ENCODE measurements at regions not wholly inside any gene's neighbourhood (a gene's known extent, or its start where the extent isn't known, plus 50 kb on each side); places are given as distances from the start of the nearest gene placed in this dataset.

DNA sequence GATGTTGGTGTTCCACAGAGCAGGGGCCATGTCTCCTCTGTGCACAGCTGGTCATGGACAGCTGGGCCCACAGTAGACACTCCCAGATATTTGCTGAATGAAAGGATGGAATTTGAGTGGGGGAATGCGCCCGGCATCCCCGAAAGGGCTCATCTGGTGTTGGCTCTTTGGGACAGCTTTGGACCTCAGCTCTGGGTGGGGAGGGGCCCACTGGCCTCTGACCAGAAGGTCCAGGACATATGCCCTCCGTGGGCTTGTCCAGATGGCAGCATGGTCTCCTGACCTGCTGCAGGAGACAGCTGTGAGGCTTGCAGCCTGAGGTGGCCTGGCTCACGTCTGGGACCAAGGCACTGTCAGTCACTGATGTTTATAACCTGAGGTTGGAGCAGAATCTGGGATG lies 160.4 kb upstream of the AJAP1 start:
- TF ChIP-seq SMC3 (IDR thresholded peaks at IDR 0.05; ENCODE audit: low read depth, low read length) (no peak), POLR2A (IDR thresholded peaks at IDR 0.05; ENCODE audit: low read depth, low read length) (no peak), MAFK (IDR thresholded peaks at IDR 0.05; ENCODE audit: low read depth, low read length) (no peak), BHLHE40 (IDR thresholded peaks at IDR 0.05; ENCODE audit: low read depth, low read length) (no peak), CHD1 (IDR thresholded peaks at IDR 0.05; ENCODE audit: low read depth, low read length) (no peak), CEBPB (IDR thresholded peaks at IDR 0.05; ENCODE audit: low read depth, low read length) (no peak), FOS (IDR thresholded peaks at IDR 0.05; ENCODE audit: low read depth, low read length) (no peak), RAD21 (IDR thresholded peaks at IDR 0.05; ENCODE audit: low read length) (no peak), RFX5 (IDR thresholded peaks at IDR 0.05; ENCODE audit: low read depth, low read length) (no peak)
- TF ChIP-seq, protein P1, sequence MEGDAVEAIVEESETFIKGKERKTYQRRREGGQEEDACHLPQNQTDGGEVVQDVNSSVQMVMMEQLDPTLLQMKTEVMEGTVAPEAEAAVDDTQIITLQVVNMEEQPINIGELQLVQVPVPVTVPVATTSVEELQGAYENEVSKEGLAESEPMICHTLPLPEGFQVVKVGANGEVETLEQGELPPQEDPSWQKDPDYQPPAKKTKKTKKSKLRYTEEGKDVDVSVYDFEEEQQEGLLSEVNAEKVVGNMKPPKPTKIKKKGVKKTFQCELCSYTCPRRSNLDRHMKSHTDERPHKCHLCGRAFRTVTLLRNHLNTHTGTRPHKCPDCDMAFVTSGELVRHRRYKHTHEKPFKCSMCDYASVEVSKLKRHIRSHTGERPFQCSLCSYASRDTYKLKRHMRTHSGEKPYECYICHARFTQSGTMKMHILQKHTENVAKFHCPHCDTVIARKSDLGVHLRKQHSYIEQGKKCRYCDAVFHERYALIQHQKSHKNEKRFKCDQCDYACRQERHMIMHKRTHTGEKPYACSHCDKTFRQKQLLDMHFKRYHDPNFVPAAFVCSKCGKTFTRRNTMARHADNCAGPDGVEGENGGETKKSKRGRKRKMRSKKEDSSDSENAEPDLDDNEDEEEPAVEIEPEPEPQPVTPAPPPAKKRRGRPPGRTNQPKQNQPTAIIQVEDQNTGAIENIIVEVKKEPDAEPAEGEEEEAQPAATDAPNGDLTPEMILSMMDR (conservative IDR thresholded peaks at IDR 0.05; ENCODE audit: low read depth, low read length): no peak
- TF ChIP-seq, protein P2, sequence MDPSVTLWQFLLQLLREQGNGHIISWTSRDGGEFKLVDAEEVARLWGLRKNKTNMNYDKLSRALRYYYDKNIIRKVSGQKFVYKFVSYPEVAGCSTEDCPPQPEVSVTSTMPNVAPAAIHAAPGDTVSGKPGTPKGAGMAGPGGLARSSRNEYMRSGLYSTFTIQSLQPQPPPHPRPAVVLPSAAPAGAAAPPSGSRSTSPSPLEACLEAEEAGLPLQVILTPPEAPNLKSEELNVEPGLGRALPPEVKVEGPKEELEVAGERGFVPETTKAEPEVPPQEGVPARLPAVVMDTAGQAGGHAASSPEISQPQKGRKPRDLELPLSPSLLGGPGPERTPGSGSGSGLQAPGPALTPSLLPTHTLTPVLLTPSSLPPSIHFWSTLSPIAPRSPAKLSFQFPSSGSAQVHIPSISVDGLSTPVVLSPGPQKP (IDR thresholded peaks at IDR 0.05; ENCODE audit: borderline replicate concordance, low read depth, low read length): no peak
